ENCODE measurements at regions not wholly inside any gene's neighbourhood (a gene's known extent, or its start where the extent isn't known, plus 50 kb on each side); places are given as distances from the start of the nearest gene placed in this dataset.

DNA sequence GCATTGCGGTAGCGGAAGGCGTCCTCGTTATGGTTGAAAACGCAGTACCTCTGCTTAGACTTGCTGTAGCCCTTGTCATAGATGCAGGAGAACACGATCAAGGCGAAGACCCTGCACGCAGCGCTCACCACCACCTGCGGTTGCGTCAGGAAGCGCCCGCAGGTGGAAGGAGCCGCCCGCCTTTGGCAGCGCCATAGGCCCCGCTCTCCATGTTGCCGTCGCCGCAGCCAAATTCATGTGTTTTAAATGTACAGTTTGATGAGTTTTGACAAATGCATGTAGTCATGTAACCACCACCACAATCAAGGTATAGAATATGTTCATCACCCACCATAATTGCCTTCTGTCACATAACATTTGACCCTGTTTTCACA, 84.9 kb upstream of the CEP78 start:
- TF ChIP-seq JUND (IDR thresholded peaks at IDR 0.05) (no peak), YY1 (IDR thresholded peaks at IDR 0.05) (no peak), SP1 (IDR thresholded peaks at IDR 0.05) (no peak), RAD21 (IDR thresholded peaks at IDR 0.05) (no peak)
- TF ChIP-seq, protein P1, sequence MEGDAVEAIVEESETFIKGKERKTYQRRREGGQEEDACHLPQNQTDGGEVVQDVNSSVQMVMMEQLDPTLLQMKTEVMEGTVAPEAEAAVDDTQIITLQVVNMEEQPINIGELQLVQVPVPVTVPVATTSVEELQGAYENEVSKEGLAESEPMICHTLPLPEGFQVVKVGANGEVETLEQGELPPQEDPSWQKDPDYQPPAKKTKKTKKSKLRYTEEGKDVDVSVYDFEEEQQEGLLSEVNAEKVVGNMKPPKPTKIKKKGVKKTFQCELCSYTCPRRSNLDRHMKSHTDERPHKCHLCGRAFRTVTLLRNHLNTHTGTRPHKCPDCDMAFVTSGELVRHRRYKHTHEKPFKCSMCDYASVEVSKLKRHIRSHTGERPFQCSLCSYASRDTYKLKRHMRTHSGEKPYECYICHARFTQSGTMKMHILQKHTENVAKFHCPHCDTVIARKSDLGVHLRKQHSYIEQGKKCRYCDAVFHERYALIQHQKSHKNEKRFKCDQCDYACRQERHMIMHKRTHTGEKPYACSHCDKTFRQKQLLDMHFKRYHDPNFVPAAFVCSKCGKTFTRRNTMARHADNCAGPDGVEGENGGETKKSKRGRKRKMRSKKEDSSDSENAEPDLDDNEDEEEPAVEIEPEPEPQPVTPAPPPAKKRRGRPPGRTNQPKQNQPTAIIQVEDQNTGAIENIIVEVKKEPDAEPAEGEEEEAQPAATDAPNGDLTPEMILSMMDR (IDR thresholded peaks at IDR 0.05; ENCODE audit: low read depth, low read length, missing input control): no peak
